Adrenal gland (tissue), 5 donors: ENCODE measurements at regions not wholly inside any gene's neighbourhood (a gene's known extent, or its start where the extent isn't known, plus 50 kb on each side); places are given as distances from the start of the nearest gene placed in this dataset.

Source experiments
- CTCF ChIP-seq, 6 experiments: fragments of 450-650 bp in 4 of 6; fragments of 200-600 bp in 2 of 6; sonication (generic) in 1 of 6; IDR thresholded peaks; 1 replicate in 5 of 6; 2 replicates in 1 of 6; pipeline versions ENCODE4 v1.5.1 to v1.8.0; 2016 to 2021; ENCODE audit warnings: antibody characterized with exemption in 6 of 6, mild to moderate bottlenecking in 2 of 6, moderate library complexity in 1 of 6
- POLR2A ChIP-seq, 2 donors: fragments of 450-650 bp; IDR thresholded peaks; one replicate each; pipeline ENCODE4 v1.6.1; 2017; ENCODE audit warnings: antibody characterized with exemption in 2 of 2, mild to moderate bottlenecking in 2 of 2, moderate library complexity in 1 of 2
- donor health status: DM: no; HTN: no; CAD: no.

GRCh38 chr3:73292220-73292619 lies 230.8 kb downstream of the EBLN2 start:
- TF ChIP-seq CTCF (IDR thresholded peaks at IDR 0.05) (no peak), POLR2A (IDR thresholded peaks at IDR 0.05) (no peak)
